HUES48 (cell line): ENCODE measurements at regions not wholly inside any gene's neighbourhood (a gene's known extent, or its start where the extent isn't known, plus 50 kb on each side); places are given as distances from the start of the nearest gene placed in this dataset.
"Not testable (repeated sequence)": the region's sequence is repeated elsewhere in the genome, so short reads cannot be mapped to it uniquely, and the experiment has no call there.

ENCODE experiments used
- H3K27ac ChIP-seq: one replicate; pipeline ENCODE4 v1.7.0; 2013; ENCODE audit warnings: low read depth, low read length, inconsistent platforms
- H3K27me3 ChIP-seq: 2 replicates; pipeline ENCODE4 v1.6.1; 2013; ENCODE audit warnings: mild to moderate bottlenecking, low read length; ENCODE audit not compliant: control insufficient read depth, insufficient read depth
- H3K36me3 ChIP-seq: 2 replicates; pipeline ENCODE4 v1.6.1; 2013; ENCODE audit warnings: low read length; ENCODE audit not compliant: control insufficient read depth, insufficient read depth
- H3K4me1 ChIP-seq: 2 replicates; pipeline ENCODE4 v1.6.1; 2013; ENCODE audit warnings: mild to moderate bottlenecking, low read length; ENCODE audit not compliant: control insufficient read depth, insufficient read depth
- H3K4me3 ChIP-seq: 2 replicates; pipeline ENCODE4 v1.5.1; 2013; ENCODE audit warnings: mild to moderate bottlenecking, low read depth, low read length
- H3K9ac ChIP-seq: 2 replicates; pipeline ENCODE4 v1.6.1; 2013; ENCODE audit warnings: mild to moderate bottlenecking, low read depth, low read length, moderate library complexity
- H3K9me3 ChIP-seq: 2 replicates; pipeline ENCODE4 v1.6.1; 2013; ENCODE audit warnings: low read length; ENCODE audit not compliant: control insufficient read depth, insufficient read depth

DNA sequence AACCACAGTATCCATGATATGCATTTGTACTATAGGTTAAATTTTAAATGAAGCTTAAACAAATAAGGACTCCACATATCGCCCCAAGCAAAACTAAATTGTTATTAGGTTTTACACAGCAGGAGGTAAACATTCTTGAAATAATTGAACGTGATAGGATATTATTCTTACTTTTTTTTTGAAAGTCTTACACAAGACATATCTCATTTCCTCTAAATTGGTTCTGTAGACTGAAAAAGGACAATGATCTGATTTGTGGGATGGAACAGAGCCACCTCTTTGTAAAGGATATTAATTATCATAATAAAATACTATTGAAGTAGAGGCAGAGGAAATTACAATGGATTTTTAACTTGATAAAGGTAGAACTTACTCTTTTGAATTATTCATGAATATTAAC lies 155.1 kb upstream of the SEMA3D start:
- Histone ChIP-seq H3K36me3 (no peaks in the 10 kb centered on the region), H3K27ac (no peak overlapping the region), H3K9ac (no peak overlapping the region), H3K4me1 (peaks cover 12% of the 10 kb centered on the region; the same call in 1 of the 2 replicates), H3K4me3 (no peak overlapping the region), H3K9me3 (no peaks in the 10 kb centered on the region), H3K27me3 (no peaks in the 10 kb centered on the region)

- Histone ChIP-seq H3K9ac (no peak overlapping the region), H3K9me3 (no peaks in the 10 kb centered on the region), H3K27ac (no peak overlapping the region), H3K27me3 (no peaks in the 10 kb centered on the region), H3K36me3 (no peaks in the 10 kb centered on the region), H3K4me3 (no peak overlapping the region), H3K4me1 (peaks cover 12% of the 10 kb centered on the region; the same call in 1 of the 2 replicates)
Observed at GRCh38 chr7:85341121-85341520, 154.3 kb upstream of the SEMA3D start.

DNA sequence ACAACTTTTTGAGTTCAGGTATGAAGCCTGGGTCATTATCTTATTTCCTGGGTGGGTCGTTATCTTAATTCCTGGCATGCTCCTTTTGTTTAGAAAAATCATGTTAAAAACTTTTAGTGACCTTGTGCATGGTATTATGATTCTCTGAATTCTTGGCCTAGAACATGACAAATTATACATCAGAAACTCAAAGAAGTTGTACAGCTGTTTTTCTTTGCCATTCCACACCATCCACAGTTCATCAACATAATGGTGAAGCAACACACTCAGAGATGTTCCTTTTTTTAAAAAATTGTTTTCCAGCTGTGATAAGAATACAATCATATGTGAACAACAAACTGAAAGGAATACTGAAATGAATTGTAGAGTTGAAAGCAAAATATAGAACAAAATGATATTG lies 149.2 kb upstream of the SEMA3D start:
- Histone ChIP-seq H3K27ac (no peak overlapping the region), H3K4me3 (no peak overlapping the region), H3K27me3 (no peaks in the 10 kb centered on the region), H3K9ac (no peak overlapping the region), H3K9me3 (no peaks in the 10 kb centered on the region), H3K36me3 (no peaks in the 10 kb centered on the region), H3K4me1 (peaks cover under 1% of the 10 kb centered on the region; the same call in 1 of the 2 replicates)

DNA sequence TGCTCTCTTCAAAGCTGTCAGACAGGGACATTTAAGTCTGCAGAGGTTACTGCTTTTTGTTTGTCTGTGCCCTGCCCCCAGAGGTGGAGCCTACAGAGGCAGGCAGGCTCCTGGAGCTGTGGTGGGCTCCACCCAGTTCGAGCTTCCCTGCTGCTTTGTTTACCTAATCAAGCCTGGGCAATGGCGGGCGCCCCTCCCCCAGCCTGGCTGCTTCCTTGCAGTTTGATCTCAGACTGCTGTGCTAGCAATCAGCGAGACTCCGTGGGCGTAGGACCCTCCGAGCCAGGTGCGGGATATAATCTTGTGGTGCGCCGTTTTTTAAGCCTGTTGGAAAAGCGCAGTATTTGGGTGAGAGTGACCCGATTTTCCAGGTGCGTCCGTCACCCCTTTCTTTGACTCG lies 148.3 kb upstream of the SEMA3D start:
- H3K4me1 ChIP-seq, H3K27me3 ChIP-seq, H3K27ac ChIP-seq, H3K9ac ChIP-seq, H3K9me3 ChIP-seq, H3K36me3 ChIP-seq, H3K4me3 ChIP-seq: not testable (repeated sequence)

- H3K27me3 ChIP-seq, result no peaks in the 10 kb centered on the region
- no peaks in the 10 kb centered on the region for H3K4me1 ChIP-seq
- H3K36me3 ChIP-seq, result no peaks in the 10 kb centered on the region
- H3K9ac ChIP-seq, result no peak overlapping the region
- H3K4me3 ChIP-seq, result no peak overlapping the region
- H3K9me3 ChIP-seq, result no peaks in the 10 kb centered on the region
- no peak overlapping the region for H3K27ac ChIP-seq
Observed at GRCh38 chr7:85328456-85328998, 141.7 kb upstream of the SEMA3D start.

DNA sequence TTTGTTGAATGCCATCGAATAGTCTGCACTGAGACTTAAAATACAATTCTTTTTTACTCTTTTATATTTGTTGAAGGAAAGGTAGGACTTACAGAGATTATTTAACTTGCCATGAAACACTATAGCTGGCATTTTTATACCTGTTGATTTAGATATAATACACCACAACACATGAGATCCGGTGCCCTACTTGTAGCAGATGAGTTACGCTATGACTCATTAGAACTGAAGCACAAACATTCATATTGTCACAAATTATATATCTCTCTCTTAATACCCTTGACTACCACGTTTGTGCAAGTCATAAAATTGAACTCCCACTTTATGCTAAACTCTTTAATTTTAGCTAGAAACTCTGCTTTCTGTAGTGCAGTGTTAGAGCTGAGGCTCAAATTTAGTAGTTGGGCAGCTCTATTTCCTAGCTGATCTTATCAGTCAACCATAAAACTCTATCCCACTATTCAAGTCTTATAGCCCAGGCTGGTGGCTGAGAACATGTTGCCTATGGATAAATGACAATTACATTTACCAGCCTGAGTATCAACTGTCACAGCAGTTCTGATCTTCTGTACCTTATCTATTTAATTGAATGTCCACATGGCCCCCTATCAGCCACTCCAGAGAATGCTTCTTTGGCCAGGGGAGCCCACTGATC lies 137.4 kb upstream of the SEMA3D start:
- Histone ChIP-seq H3K27ac (no peak overlapping the region), H3K36me3 (no peaks in the 10 kb centered on the region), H3K27me3 (no peaks in the 10 kb centered on the region), H3K9me3 (no peaks in the 10 kb centered on the region), H3K4me3 (no peak overlapping the region), H3K9ac (no peak overlapping the region), H3K4me1 (no peaks in the 10 kb centered on the region)

DNA sequence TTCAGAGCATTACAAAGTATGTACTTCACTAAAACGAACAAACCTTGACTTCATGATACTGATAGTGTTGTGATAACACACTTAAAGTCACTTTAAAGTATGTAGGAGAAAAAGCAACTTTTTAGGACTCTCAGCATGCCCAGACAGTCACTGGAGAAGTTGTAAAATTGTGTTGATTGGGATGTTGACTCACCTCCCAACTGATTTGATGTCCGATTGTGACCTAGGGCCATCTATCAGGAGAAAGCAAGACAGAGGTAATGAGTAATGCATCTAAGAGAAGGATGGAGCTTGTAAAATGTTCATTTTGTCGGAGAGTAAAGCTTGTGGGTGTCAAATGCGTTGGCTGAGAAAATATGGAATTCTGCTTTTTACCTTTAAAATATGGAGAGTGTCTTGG lies 135.4 kb upstream of the SEMA3D start:
- Histone ChIP-seq H3K9ac (no peak overlapping the region), H3K9me3 (no peaks in the 10 kb centered on the region), H3K4me1 (no peaks in the 10 kb centered on the region), H3K27me3 (no peaks in the 10 kb centered on the region), H3K27ac (no peak overlapping the region), H3K36me3 (no peaks in the 10 kb centered on the region), H3K4me3 (no peak overlapping the region)

GRCh38 chr7:85320699-85321476 lies 134.0 kb upstream of the SEMA3D start:
- no peaks in the 10 kb centered on the region for H3K9me3 ChIP-seq
- no peaks in the 10 kb centered on the region for H3K27me3 ChIP-seq
- no peak overlapping the region for H3K27ac ChIP-seq
- no peak overlapping the region for H3K4me3 ChIP-seq
- no peaks in the 10 kb centered on the region for H3K36me3 ChIP-seq
- H3K4me1 ChIP-seq, result no peaks in the 10 kb centered on the region
- H3K9ac ChIP-seq, result no peak overlapping the region

- Histone ChIP-seq H3K27ac (no peak overlapping the region), H3K4me1 (no peaks in the 10 kb centered on the region), H3K9me3 (no peaks in the 10 kb centered on the region), H3K9ac (no peak overlapping the region), H3K4me3 (no peak overlapping the region), H3K27me3 (no peaks in the 10 kb centered on the region), H3K36me3 (no peaks in the 10 kb centered on the region)
Observed at GRCh38 chr7:85316489-85316888, 129.6 kb upstream of the SEMA3D start.

DNA sequence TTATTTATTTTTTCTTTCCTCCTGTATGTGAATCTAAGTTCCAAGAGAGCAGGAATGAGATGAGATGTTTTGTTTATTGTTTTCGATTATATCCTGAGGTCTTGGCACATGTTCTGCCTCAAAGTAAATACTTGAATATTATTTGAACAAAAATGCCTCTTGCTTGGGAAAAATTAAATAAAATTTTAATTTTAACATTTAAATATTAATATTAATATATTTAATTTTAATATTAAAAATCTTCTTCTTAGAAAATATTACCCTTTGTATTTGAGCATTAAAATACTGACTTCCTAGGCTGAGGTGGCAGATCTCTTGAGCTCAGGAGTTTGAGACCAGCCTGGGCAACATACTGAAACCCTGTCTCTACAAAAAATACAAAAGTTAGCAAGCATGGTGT lies 123.4 kb upstream of the SEMA3D start:
- Histone ChIP-seq H3K9me3 (no peaks in the 10 kb centered on the region), H3K36me3 (no peaks in the 10 kb centered on the region), H3K27ac (no peak overlapping the region), H3K9ac (no peak overlapping the region), H3K4me3 (no peak overlapping the region), H3K4me1 (no peaks in the 10 kb centered on the region), H3K27me3 (no peaks in the 10 kb centered on the region)

DNA sequence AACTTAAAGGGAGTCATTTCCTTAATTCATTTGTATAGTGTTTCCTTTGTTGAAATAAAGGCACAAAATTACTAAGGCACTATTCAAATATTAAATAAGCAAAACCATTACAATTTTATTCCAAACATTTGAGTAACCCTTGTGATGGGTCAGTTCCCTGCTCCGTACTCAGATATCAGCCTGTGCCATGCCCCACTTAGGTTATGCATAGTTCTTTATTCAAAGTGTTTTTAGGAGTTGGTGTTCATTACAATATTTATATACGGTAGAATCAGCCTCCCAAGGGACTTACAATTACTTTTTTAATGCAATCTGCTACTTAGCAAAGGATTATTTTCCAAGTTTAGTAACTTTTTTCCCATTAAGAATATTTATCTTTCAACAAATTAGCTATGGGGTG lies 119.3 kb upstream of the SEMA3D start:
- H3K36me3 ChIP-seq, result no peaks in the 10 kb centered on the region
- no peaks in the 10 kb centered on the region for H3K9me3 ChIP-seq
- no peaks in the 10 kb centered on the region for H3K4me1 ChIP-seq
- no peaks in the 10 kb centered on the region for H3K27me3 ChIP-seq
- H3K4me3 ChIP-seq, result no peak overlapping the region
- H3K9ac ChIP-seq, result no peak overlapping the region
- H3K27ac ChIP-seq, result no peak overlapping the region
